ENCODE measurements at regions not wholly inside any gene's neighbourhood (a gene's known extent, or its start where the extent isn't known, plus 50 kb on each side); places are given as distances from the start of the nearest gene placed in this dataset.

DNA sequence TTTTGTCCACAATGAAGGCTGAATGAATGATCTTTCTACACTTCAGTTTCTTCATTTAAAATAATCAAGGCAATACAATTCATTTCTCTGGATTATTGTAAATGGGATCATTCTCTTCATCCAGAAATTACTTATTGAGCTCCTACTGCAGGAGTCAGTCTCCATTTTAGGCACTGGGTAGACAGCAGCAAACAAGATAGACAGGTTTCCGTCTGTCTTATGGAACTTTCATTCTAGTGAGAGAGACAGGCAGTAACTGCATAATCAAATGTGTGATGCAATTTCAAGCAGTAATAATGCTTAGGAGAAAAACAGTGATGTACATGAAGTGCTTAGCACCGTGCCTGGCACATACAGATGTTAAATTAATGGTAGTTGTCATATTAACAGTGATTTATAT is 118.9 kb downstream of the SUDS3 start:
- H3K27ac Mint-ChIP-seq, result no peak overlapping the region
- peaks cover 10% of the 10 kb centered on the region for H3K27me3 Mint-ChIP-seq (ENCODE audit: insufficient read depth)
- TF ChIP-seq, protein P1, sequence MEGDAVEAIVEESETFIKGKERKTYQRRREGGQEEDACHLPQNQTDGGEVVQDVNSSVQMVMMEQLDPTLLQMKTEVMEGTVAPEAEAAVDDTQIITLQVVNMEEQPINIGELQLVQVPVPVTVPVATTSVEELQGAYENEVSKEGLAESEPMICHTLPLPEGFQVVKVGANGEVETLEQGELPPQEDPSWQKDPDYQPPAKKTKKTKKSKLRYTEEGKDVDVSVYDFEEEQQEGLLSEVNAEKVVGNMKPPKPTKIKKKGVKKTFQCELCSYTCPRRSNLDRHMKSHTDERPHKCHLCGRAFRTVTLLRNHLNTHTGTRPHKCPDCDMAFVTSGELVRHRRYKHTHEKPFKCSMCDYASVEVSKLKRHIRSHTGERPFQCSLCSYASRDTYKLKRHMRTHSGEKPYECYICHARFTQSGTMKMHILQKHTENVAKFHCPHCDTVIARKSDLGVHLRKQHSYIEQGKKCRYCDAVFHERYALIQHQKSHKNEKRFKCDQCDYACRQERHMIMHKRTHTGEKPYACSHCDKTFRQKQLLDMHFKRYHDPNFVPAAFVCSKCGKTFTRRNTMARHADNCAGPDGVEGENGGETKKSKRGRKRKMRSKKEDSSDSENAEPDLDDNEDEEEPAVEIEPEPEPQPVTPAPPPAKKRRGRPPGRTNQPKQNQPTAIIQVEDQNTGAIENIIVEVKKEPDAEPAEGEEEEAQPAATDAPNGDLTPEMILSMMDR (conservative IDR thresholded peaks at IDR 0.05), result no peak
- H3K27me3 ChIP-seq (ENCODE audit: control insufficient read depth, insufficient read depth, low read length, poor library complexity, severe bottlenecking), result no peaks in the 10 kb centered on the region
- H3K9ac ChIP-seq (ENCODE audit: extremely low read depth, low read length, poor library complexity, severe bottlenecking), result no peak overlapping the region
- no peak overlapping the region for H3K27ac ChIP-seq (ENCODE audit: low read depth, low read length)
- no peaks in the 10 kb centered on the region for H3K9me3 Mint-ChIP-seq
- WGBS, 2 experiments (ENCODE audit: insufficient coverage in 1 of 2, insufficient read length in 1 of 2), result 75 to 94% methylated on average over 2 of the region's 2 CpGs
- H3K36me3 Mint-ChIP-seq (ENCODE audit: low read depth), result no peaks in the 10 kb centered on the region
- DNase-seq, result no peak
- no peaks in the 10 kb centered on the region for H3K4me1 ChIP-seq (ENCODE audit: control insufficient read depth, insufficient read depth, low read length)
- no peaks in the 10 kb centered on the region for H3K9me3 ChIP-seq (ENCODE audit: control insufficient read depth, low read length)
- H3K4me1 Mint-ChIP-seq, result peaks cover 3% of the 10 kb centered on the region
- H3K4me3 ChIP-seq (ENCODE audit: low read length), result no peak overlapping the region
- H3K4me3 Mint-ChIP-seq, result no peak overlapping the region
- H3K36me3 ChIP-seq (ENCODE audit: control insufficient read depth, insufficient read depth, low read length), result no peaks in the 10 kb centered on the region

DNA sequence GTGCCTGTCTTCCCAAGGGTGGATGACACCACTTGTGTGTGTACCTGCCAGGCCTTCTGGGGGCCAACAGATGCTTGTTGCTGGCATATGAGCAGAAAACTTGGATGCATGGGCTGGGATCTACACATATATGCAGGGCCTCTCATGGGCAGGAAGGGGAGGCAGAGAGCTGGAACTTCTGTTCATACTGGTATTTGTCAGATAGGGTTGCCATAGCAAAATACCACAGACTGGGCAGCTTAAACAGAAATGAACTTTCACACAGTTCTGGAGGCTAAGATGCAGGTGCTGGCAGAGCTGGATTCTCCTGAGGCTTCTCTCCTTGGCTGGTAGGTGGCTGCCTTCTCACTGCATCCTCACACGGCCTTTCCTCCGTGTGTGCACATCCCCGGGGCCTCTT is 121.8 kb downstream of the SUDS3 start:
- no peak overlapping the region for H3K27ac Mint-ChIP-seq
- DNase-seq, result no peak

DNA sequence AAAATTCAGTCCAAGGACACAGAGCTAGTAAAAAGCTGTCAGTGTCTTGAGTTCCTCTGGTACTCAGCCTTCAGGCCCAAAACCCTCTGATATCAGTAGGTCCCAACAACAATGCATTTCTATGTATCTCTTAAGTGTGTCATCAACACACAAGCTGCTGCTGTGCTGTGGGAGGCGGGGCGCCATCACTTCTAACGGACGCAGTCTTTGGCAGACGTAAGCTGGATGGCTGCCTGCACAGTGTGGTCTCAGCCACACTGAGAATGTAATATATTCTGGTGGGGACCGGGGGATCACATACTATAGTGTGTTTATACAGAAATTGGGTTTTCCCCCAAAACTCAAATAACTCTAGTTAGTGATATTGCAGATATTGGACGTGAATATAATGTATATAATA is 123.9 kb downstream of the SUDS3 start:
- H3K27ac Mint-ChIP-seq, result no peak overlapping the region
- peaks cover 2% of the 10 kb centered on the region for H3K9me3 Mint-ChIP-seq
- no peaks in the 10 kb centered on the region for H3K27me3 ChIP-seq (ENCODE audit: control insufficient read depth, insufficient read depth, low read length, poor library complexity, severe bottlenecking)
- no peaks in the 10 kb centered on the region for H3K4me1 Mint-ChIP-seq
- no peaks in the 10 kb centered on the region for H3K36me3 Mint-ChIP-seq (ENCODE audit: low read depth)
- no peak overlapping the region for H3K4me3 Mint-ChIP-seq
- TF ChIP-seq, protein P1 (conservative IDR thresholded peaks at IDR 0.05), result no peak
- H3K27ac ChIP-seq (ENCODE audit: low read depth, low read length), result no peak overlapping the region
- no peaks in the 10 kb centered on the region for H3K4me1 ChIP-seq (ENCODE audit: control insufficient read depth, insufficient read depth, low read length)
- 93 to 100% methylated on average over 3 to 7 of the region's 7 CpGs for WGBS, 2 experiments (ENCODE audit: insufficient coverage in 1 of 2, insufficient read length in 1 of 2)
- no peak overlapping the region for H3K4me3 ChIP-seq (ENCODE audit: low read length)
- no peaks in the 10 kb centered on the region for H3K36me3 ChIP-seq (ENCODE audit: control insufficient read depth, insufficient read depth, low read length)
- H3K27me3 Mint-ChIP-seq (ENCODE audit: insufficient read depth), result no peaks in the 10 kb centered on the region
- no peaks in the 10 kb centered on the region for H3K9me3 ChIP-seq (ENCODE audit: control insufficient read depth, low read length)
- no peak for DNase-seq
- H3K9ac ChIP-seq (ENCODE audit: extremely low read depth, low read length, poor library complexity, severe bottlenecking), result no peak overlapping the region

More for the DNA sequence above, 121.8 kb downstream of the SUDS3 start:
- WGBS, 2 experiments (ENCODE audit: insufficient coverage in 1 of 2, insufficient read length in 1 of 2), result 93 to 100% methylated on average over 1 to 3 of the region's 3 CpGs
- no peaks in the 10 kb centered on the region for H3K27me3 ChIP-seq (ENCODE audit: control insufficient read depth, insufficient read depth, low read length, poor library complexity, severe bottlenecking)
- H3K9ac ChIP-seq (ENCODE audit: extremely low read depth, low read length, poor library complexity, severe bottlenecking), result no peak overlapping the region
- H3K27ac ChIP-seq (ENCODE audit: low read depth, low read length), result no peak overlapping the region
- H3K27me3 Mint-ChIP-seq (ENCODE audit: insufficient read depth), result no peaks in the 10 kb centered on the region
- H3K9me3 ChIP-seq (ENCODE audit: control insufficient read depth, low read length), result no peaks in the 10 kb centered on the region
- H3K4me1 Mint-ChIP-seq, result no peaks in the 10 kb centered on the region
- no peak overlapping the region for H3K4me3 ChIP-seq (ENCODE audit: low read length)
- H3K4me3 Mint-ChIP-seq, result no peak overlapping the region
- H3K4me1 ChIP-seq (ENCODE audit: control insufficient read depth, insufficient read depth, low read length), result no peaks in the 10 kb centered on the region
- H3K36me3 ChIP-seq (ENCODE audit: control insufficient read depth, insufficient read depth, low read length), result no peaks in the 10 kb centered on the region
- no peaks in the 10 kb centered on the region for H3K9me3 Mint-ChIP-seq
- TF ChIP-seq, protein P1 (conservative IDR thresholded peaks at IDR 0.05), result no peak
- H3K36me3 Mint-ChIP-seq (ENCODE audit: low read depth), result no peaks in the 10 kb centered on the region
